ENCODE measurements at regions not wholly inside any gene's neighbourhood (a gene's known extent, or its start where the extent isn't known, plus 50 kb on each side); places are given as distances from the start of the nearest gene placed in this dataset.

GRCh38 chr2:8369522-8369921 is 312.3 kb upstream of the ID2 start:
- Histone ChIP-seq H3K4me2 (no peak overlapping the region), H3K36me3 (ENCODE audit: insufficient read depth) (no peaks in the 10 kb centered on the region), H2AFZ (ENCODE audit: low read depth) (no peak overlapping the region), H3K27ac (no peak overlapping the region), H3K79me2 (ENCODE audit: insufficient read depth, low read depth) (no peaks in the 10 kb centered on the region), H3K4me3 (IDR thresholded peaks at IDR 0.05; ENCODE audit: insufficient read depth, low read depth, low read length) (no peak overlapping the region), H3K27me3 (ENCODE audit: insufficient read depth, low read depth) (no peaks in the 10 kb centered on the region), H3K4me1 (ENCODE audit: low read depth, poor library complexity, severe bottlenecking) (peaks cover 10% of the 10 kb centered on the region), H4K20me1 (ENCODE audit: insufficient read depth) (no peaks in the 10 kb centered on the region), H3K9ac (no peak overlapping the region)
- no peak for TF ChIP-seq CTCF (conservative IDR thresholded peaks at IDR 0.05; ENCODE audit: low read depth, low read length)

- H3K4me1 ChIP-seq (ENCODE audit: low read depth, poor library complexity, severe bottlenecking) = peaks cover 7% of the 10 kb centered on the region
- H4K20me1 ChIP-seq (ENCODE audit: insufficient read depth) = no peaks in the 10 kb centered on the region
- no peak overlapping the region for H3K27ac ChIP-seq
- H3K9ac ChIP-seq = no peak overlapping the region
- H3K36me3 ChIP-seq (ENCODE audit: insufficient read depth) = no peaks in the 10 kb centered on the region
- no peak overlapping the region for H3K4me3 ChIP-seq (IDR thresholded peaks at IDR 0.05; ENCODE audit: insufficient read depth, low read depth, low read length)
- no peak for TF ChIP-seq CTCF (conservative IDR thresholded peaks at IDR 0.05; ENCODE audit: low read depth, low read length)
- H3K27me3 ChIP-seq (ENCODE audit: insufficient read depth, low read depth) = no peaks in the 10 kb centered on the region
- H2AFZ ChIP-seq (ENCODE audit: low read depth) = no peak overlapping the region
- no peak overlapping the region for H3K4me2 ChIP-seq
- H3K79me2 ChIP-seq (ENCODE audit: insufficient read depth, low read depth) = no peaks in the 10 kb centered on the region
Measured at GRCh38 chr2:8370258-8370802, 311.5 kb upstream of the ID2 start.

GRCh38 chr2:8371653-8372052 is 310.2 kb upstream of the ID2 start:
- no peak for TF ChIP-seq CTCF (conservative IDR thresholded peaks at IDR 0.05; ENCODE audit: low read depth, low read length)
- H3K36me3 ChIP-seq (ENCODE audit: insufficient read depth) = no peaks in the 10 kb centered on the region
- peaks cover 7% of the 10 kb centered on the region for H3K4me1 ChIP-seq (ENCODE audit: low read depth, poor library complexity, severe bottlenecking)
- no peak overlapping the region for H3K4me3 ChIP-seq (IDR thresholded peaks at IDR 0.05; ENCODE audit: insufficient read depth, low read depth, low read length)
- no peaks in the 10 kb centered on the region for H3K79me2 ChIP-seq (ENCODE audit: insufficient read depth, low read depth)
- H3K4me2 ChIP-seq = no peak overlapping the region
- H3K27ac ChIP-seq = no peak overlapping the region
- no peak overlapping the region for H2AFZ ChIP-seq (ENCODE audit: low read depth)
- H4K20me1 ChIP-seq (ENCODE audit: insufficient read depth) = no peaks in the 10 kb centered on the region
- no peaks in the 10 kb centered on the region for H3K27me3 ChIP-seq (ENCODE audit: insufficient read depth, low read depth)
- H3K9ac ChIP-seq = no peak overlapping the region

- H3K27ac ChIP-seq = no peak overlapping the region
- H3K4me3 ChIP-seq (IDR thresholded peaks at IDR 0.05; ENCODE audit: insufficient read depth, low read depth, low read length) = no peak overlapping the region
- H3K36me3 ChIP-seq (ENCODE audit: insufficient read depth) = no peaks in the 10 kb centered on the region
- peaks cover 26% of the 10 kb centered on the region for H3K4me1 ChIP-seq (ENCODE audit: low read depth, poor library complexity, severe bottlenecking)
- no peak overlapping the region for H3K9ac ChIP-seq
- no peaks in the 10 kb centered on the region for H3K79me2 ChIP-seq (ENCODE audit: insufficient read depth, low read depth)
- H4K20me1 ChIP-seq (ENCODE audit: insufficient read depth) = no peaks in the 10 kb centered on the region
- H3K4me2 ChIP-seq = no peak overlapping the region
- no peak for TF ChIP-seq CTCF (conservative IDR thresholded peaks at IDR 0.05; ENCODE audit: low read depth, low read length)
- H2AFZ ChIP-seq (ENCODE audit: low read depth) = no peak overlapping the region
- H3K27me3 ChIP-seq (ENCODE audit: insufficient read depth, low read depth) = 0 out of 2 replicates have a peak, but pooled peaks cover 3% of the 10 kb centered on the region
Measured at GRCh38 chr2:8374782-8375181, 307.1 kb upstream of the ID2 start.

Measured in KMS-11 (cell line).